ENCODE measurements at regions not wholly inside any gene's neighbourhood (a gene's known extent, or its start where the extent isn't known, plus 50 kb on each side); places are given as distances from the start of the nearest gene placed in this dataset.

DNA sequence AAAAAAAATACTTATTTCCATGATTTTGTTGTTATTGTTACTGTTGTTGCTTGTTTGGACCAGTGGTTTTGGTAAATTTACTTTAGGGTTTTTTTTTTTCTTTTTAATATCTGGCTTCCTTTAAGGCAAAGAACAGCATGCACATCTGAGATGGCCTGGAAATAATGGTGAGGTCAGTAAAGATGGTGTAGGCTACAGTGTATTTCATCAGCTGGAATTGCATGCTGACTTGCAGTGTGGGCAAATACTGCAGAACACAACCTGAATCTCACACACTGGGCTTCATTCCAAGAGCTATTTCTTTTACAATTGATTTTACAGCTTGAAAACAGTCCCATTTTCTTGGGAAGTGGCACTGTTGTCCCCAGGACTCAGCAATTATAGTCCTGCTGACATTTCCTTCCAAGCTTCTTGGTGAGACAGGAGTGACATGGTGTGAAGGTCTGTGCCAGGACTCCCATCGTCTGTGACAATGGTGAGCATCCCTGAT is 376.1 kb upstream of the SOX11 start:
- DNase-seq = no peak

DNA sequence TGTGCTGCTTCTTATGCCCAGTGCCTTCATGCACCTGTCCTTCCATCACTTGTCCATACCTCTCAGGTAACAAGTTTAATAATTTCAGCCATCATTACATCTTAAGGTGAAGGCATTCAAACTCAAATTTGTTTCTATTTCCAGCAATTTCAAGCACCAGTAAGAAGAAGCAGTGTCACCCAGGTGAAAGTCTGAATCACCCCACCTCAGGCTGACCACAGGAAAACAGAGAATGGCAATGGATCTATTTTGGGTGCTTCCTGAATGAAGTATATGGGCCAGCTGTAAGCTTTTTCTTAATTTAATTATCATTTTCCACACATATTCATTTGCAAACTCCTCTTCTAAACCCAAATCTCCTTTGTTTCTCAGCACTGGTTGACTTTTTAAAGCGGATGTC is 372.7 kb upstream of the SOX11 start:
- DNase-seq = no peak

GRCh38 chr2:5322396-5322795 is 369.8 kb upstream of the SOX11 start:
- no peak for DNase-seq

DNA sequence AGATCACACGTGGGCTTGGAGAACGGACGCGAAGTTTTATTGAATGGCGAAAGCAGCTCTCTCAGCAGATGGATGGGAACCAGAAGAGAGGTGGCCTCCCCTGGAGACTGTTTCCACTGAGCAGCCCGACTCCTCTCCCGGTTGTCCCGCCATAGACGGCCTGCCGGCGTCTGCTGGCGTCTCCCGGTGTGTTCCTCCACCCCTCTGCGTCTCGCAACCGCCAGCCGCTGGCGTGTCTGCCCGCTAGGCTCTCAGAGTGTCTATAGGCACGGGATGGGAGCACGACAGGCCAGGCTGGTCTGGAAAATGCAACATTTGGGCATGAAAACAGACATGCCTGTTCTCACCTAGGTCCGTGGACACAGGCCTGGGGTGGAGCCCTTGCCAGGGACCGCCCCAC is 366.7 kb upstream of the SOX11 start:
- DNase-seq = no peak

GRCh38 chr2:5328826-5329225 is 363.4 kb upstream of the SOX11 start:
- no peak for DNase-seq

- DNase-seq = no peak
These were observed 362.4 kb upstream of the SOX11 start for GRCh38 chr2:5329763-5330162.

- DNase-seq = no peak
These were observed 361.2 kb upstream of the SOX11 start for GRCh38 chr2:5330961-5331360.

GRCh38 chr2:5332925-5333324 is 359.3 kb upstream of the SOX11 start:
- no peak for DNase-seq

- DNase-seq = no peak
These were observed 352.7 kb upstream of the SOX11 start for GRCh38 chr2:5339473-5339872.

- no peak for DNase-seq
These were observed 348.3 kb upstream of the SOX11 start for GRCh38 chr2:5343785-5344335.

- no peak for DNase-seq
These were observed 339.9 kb upstream of the SOX11 start for GRCh38 chr2:5352286-5352685.

GRCh38 chr2:5353565-5353964 is 338.6 kb upstream of the SOX11 start:
- no peak for DNase-seq

GRCh38 chr2:5359397-5359796 is 332.8 kb upstream of the SOX11 start:
- DNase-seq = no peak

- DNase-seq = no peak
These were observed 332.1 kb upstream of the SOX11 start for GRCh38 chr2:5360081-5360480.

- no peak for DNase-seq
These were observed 327.8 kb upstream of the SOX11 start for GRCh38 chr2:5364361-5364760.

DNA sequence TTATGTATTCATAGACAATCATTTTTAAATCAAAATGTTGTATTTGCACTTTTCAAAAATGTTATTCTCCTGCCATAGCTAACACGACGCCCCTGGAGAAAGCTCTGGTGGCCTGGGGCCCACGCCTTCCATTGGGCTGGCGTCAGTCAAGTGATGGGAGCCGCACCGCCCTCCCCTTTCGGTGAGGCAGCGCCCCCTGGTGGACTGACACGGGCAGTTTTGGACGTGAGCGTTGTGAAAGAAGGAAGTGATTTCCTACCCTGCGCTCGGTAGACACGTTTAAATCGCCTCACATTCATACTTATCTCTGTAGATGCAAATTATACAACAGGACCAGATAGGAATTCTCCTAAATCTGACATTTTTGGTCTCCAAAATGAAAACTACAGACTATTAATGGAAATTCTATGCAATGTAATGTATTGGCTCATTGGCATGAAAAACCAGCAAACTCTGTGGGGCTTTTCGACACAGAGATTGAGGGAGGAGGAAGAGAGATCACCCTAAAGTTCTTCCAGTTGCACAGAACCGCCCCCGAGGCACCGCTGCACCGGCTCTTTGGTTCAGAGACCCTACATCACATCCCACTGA is 326.2 kb upstream of the SOX11 start:
- DNase-seq = peak; percentile 64

DNA sequence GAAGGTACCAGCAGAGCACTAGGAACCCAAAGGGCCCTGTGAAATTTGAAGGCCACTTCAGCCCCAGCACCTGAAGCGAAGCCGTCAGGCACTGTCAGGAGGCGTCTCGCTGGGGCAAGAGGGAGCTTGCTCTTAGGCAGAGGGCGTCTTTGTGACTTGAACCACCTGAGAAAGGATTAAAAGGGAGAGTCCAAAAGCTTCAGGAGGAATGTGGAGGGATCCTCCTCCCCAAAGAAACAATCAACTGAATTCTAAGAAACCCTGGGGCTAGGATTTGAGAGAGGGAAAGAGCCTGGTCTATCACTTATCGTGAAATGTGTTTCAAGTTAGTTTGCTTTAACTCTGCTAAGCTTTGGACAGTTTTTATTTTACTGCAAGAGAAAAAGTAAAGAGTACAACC is 324.9 kb upstream of the SOX11 start:
- no peak for DNase-seq

DNA sequence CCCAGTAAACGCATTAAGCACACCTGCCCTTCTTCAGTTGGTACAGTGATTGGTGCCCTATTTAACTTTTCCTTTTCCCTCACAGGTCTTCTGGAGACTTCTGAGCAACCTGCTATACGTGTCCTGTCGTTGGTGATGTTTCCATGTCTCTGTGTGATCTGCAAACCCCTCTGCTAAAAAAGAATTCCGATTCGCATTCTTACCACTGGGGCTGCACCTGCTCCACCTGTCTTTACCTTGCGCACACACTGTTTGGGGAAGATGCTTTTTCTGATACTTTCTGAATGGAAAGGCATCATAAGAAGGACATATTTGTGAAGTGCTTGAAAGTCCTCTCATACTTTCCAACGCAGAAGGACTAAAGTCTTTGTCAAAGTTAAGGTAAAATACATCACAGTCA is 323.9 kb upstream of the SOX11 start:
- DNase-seq = no peak

DNA sequence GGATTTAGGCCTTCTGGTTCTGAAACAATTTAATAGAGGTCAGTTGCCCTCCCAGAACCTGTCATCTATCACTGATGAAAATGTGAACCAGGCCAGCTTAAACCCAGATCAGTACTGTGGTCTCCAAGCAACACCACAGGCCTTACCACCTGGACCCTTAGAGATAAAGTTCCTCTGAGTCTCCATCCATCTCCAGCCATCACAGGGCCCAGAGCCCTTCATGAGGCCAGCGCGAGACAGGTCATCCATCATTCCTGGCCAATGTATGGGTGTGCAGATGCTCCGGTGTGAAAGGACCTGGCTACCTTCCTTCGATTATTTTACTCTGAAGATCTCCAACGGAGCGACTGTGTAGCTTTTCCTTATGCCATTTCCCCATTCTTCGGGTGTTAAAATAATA is 322.7 kb upstream of the SOX11 start:
- DNase-seq = no peak

- no peak for DNase-seq
These were observed 322.0 kb upstream of the SOX11 start for GRCh38 chr2:5370158-5370557.

GRCh38 chr2:5372141-5372540 is 320.0 kb upstream of the SOX11 start:
- DNase-seq = no peak

DNA sequence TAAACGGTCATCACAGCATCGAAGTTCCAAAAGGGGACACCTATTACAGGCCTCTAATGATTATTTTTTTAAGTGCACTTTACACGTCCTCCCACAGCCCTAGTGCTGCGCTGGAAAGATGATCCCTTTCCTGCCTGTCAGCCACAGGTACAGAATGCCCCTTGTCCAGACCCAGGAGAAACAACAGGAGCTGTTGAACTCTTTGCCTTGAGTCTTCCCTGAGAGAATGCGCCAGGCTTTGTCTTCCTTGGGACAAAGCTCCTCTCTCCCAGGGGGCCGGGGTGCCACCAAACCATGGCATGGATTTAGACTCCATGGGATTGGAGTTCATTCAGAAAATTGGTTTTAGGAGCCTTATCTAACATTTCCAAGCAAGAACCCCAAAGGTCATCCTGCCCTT is 319.0 kb upstream of the SOX11 start:
- no peak for DNase-seq

DNA sequence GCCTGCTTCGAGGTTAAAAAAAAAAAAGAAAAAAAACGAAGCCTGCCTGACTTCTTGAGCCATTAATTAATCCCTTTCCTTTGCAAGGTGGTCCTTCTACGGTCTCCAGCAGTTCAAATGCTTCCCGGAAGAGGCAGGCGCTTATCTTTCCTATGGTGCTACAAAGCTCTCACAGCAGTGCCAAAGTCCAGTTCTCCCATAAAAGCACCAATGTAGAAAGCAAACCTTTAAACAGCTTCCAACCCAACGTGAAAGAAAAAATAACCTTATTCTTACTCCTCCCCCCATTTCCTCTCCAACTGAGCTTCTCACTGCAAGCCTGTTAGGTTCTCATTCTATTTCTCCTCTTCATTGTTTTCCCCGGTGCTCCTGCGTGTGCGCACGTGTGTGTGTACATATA is 317.4 kb upstream of the SOX11 start:
- no peak for DNase-seq

DNA sequence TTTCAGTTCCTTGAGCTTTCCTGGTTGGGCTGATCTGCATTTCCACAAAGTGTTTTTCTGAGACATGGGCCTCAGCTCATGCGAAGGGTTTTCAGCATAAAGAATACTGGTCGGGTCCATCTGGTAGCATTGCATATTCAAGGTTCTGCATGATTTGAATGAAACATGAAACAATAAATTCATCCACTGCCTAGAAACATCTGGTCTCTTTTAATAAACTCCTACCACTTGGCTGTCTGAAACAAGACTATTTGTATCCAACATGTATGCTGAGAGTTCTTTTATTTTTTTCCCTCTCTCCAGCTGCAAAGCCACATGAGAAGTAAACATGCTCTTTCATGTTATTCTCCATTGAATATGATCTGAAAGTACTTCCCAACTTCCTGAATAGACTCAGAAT is 314.9 kb upstream of the SOX11 start:
- no peak for DNase-seq

- DNase-seq = no peak
These were observed 312.4 kb upstream of the SOX11 start for GRCh38 chr2:5379811-5380210.
